IMR-90 (cell line): ENCODE measurements at regions not wholly inside any gene's neighbourhood (a gene's known extent, or its start where the extent isn't known, plus 50 kb on each side); places are given as distances from the start of the nearest gene placed in this dataset.

Experiments
- ATAC-seq: fragments of 200-7000 bp; cut with Tn5 transposase; 2 replicates; pipeline ENCODE4 v1.9.1; 2020; ENCODE audit warnings: low read depth, mild to moderate bottlenecking, moderate library complexity
- BruUV-seq: library from RNA; stranded (reverse); fragments of 400-500 nt; replicated peaks from 2 replicates; lab custom pipeline; 2021; lab: Mats Ljungman, UMichigan
- CTCF ChIA-PET: fragments of 300-600 bp; formaldehyde crosslinking; extraction: SDS; loops from one replicate; lab custom pipeline; 2021; ENCODE audit warnings: antibody characterized with exemption; lab: Yijun Ruan, JAX
- POLR2A ChIA-PET: fragments of 300-600 bp; sonication (Branson Sonifier 250); formaldehyde crosslinking; loops from one replicate; lab custom pipeline; 2022; ENCODE audit warnings: antibody characterized with exemption; ENCODE audit not compliant: unreplicated experiment; lab: Charles Lee
- DNase-seq: peaks from one replicate; pipeline ENCODE4 v3.0.0; 2013
- H2AFZ ChIP-seq: replicated peaks from 2 replicates; pipeline ENCODE3; 2013; ENCODE audit warnings: low read length, mild to moderate bottlenecking; ENCODE audit not compliant: poor library complexity
- H2AK5ac ChIP-seq: 2 replicates; pipeline ENCODE4 v1.6.1; 2013; ENCODE audit warnings: low read depth, low read length, inconsistent platforms
- H2AK9ac ChIP-seq: replicated peaks from 2 replicates; pipeline ENCODE3; 2013; ENCODE audit warnings: mild to moderate bottlenecking, low read depth, low read length, moderate library complexity; ENCODE audit not compliant: poor library complexity
- H2BK120ac ChIP-seq: 2 replicates; pipeline ENCODE4 v1.6.1; 2013; ENCODE audit warnings: low read depth, low read length, inconsistent platforms
- H2BK15ac ChIP-seq: 3 replicates; pipeline ENCODE4 v1.6.1; 2013; ENCODE audit warnings: low read depth, low read length, inconsistent platforms
- H2BK20ac ChIP-seq: 2 replicates; pipeline ENCODE4 v1.6.1; 2013; ENCODE audit warnings: low read depth, mild to moderate bottlenecking, inconsistent platforms, low read length, moderate library complexity
- H2BK5ac ChIP-seq: 2 replicates; pipeline ENCODE4 v1.6.1; 2013; ENCODE audit warnings: mild to moderate bottlenecking, low read depth, low read length, inconsistent platforms; ENCODE audit not compliant: poor library complexity, severe bottlenecking
- H3K14ac ChIP-seq: replicated peaks from 2 replicates; pipeline ENCODE4 v1.6.1; 2013; ENCODE audit warnings: low read depth, low read length, inconsistent platforms
- H3K18ac ChIP-seq: 2 replicates; pipeline ENCODE4 v1.6.1; 2013; ENCODE audit warnings: low read depth, low read length, control low read depth
- H3K23ac ChIP-seq: 2 replicates; pipeline ENCODE4 v1.6.1; 2013; ENCODE audit warnings: low read depth, low read length, inconsistent platforms
- H3K27ac ChIP-seq: 2 replicates; pipeline ENCODE4 v1.5.1; 2013; ENCODE audit warnings: mild to moderate bottlenecking, control low read depth, low read length; ENCODE audit not compliant: insufficient read depth
- H3K27me3 ChIP-seq: 2 replicates; pipeline ENCODE4 v1.6.1; 2013; ENCODE audit warnings: low read length; ENCODE audit not compliant: control insufficient read depth, insufficient read depth
- H3K36me3 ChIP-seq: 2 replicates; pipeline ENCODE4 v1.6.1; 2013; ENCODE audit warnings: low read length, mixed read lengths; ENCODE audit not compliant: control insufficient read depth, insufficient read depth
- H3K4ac ChIP-seq: 2 replicates; pipeline ENCODE4 v1.6.1; 2013; ENCODE audit warnings: low read depth, low read length, inconsistent platforms
- H3K4me1 ChIP-seq: 2 replicates; pipeline ENCODE4 v1.6.1; 2013; ENCODE audit warnings: low read length, mixed read lengths; ENCODE audit not compliant: control insufficient read depth, insufficient read depth
- H3K4me2 ChIP-seq: 2 replicates; pipeline ENCODE4 v1.6.1; 2013; ENCODE audit warnings: low read depth, mild to moderate bottlenecking, control low read depth, low read length, moderate library complexity
- H3K4me3 ChIP-seq: 2 replicates; pipeline ENCODE4 v1.5.1; 2013; ENCODE audit warnings: low read depth, mild to moderate bottlenecking, control low read depth, low read length, moderate library complexity; ENCODE audit not compliant: insufficient read depth
- H3K56ac ChIP-seq: 2 replicates; pipeline ENCODE4 v1.6.1; 2013; ENCODE audit warnings: low read length, inconsistent platforms; ENCODE audit not compliant: insufficient read depth; ENCODE audit errors: extremely low read depth
- H3K79me1 ChIP-seq, 2 experiments: 2 replicates each; pipeline ENCODE4 v1.6.1; 2013; ENCODE audit warnings: low read length in 2 of 2, inconsistent platforms in 1 of 2, low read depth in 1 of 2
- H3K9ac ChIP-seq: 2 replicates; pipeline ENCODE4 v1.6.1; 2013; ENCODE audit warnings: low read depth, low read length, control low read depth
- H3K9me1 ChIP-seq: 2 replicates; pipeline ENCODE4 v1.6.1; 2013; ENCODE audit warnings: low read length, inconsistent platforms; ENCODE audit not compliant: insufficient read depth
- H3K9me3 ChIP-seq: 2 replicates; pipeline ENCODE4 v1.6.1; 2013; ENCODE audit warnings: low read length; ENCODE audit not compliant: control insufficient read depth, insufficient read depth
- H4K20me1 ChIP-seq: 2 replicates; pipeline ENCODE4 v1.6.1; 2013; ENCODE audit warnings: low read length, inconsistent platforms; ENCODE audit not compliant: insufficient read depth
- H4K5ac ChIP-seq: 2 replicates; pipeline ENCODE4 v1.6.1; 2013; ENCODE audit warnings: mild to moderate bottlenecking, low read depth, low read length, control low read depth
- H4K8ac ChIP-seq, 2 experiments: 2 replicates each; pipeline ENCODE4 v1.6.1; 2013; ENCODE audit warnings: low read depth in 2 of 2, low read length in 2 of 2, control low read depth in 1 of 2, inconsistent platforms in 1 of 2
- H4K91ac ChIP-seq: 2 replicates; pipeline ENCODE4 v1.6.1; 2013; ENCODE audit warnings: low read depth, low read length, inconsistent platforms; ENCODE audit not compliant: insufficient read depth
- BHLHE40 ChIP-seq: fragments of 150-350 bp; IDR thresholded peaks from 2 replicates; pipeline ENCODE4 v1.6.1; 2016; ENCODE audit warnings: mild to moderate bottlenecking, low read depth, low read length
- CEBPB ChIP-seq: IDR thresholded peaks from 2 replicates; pipeline ENCODE4 v1.6.1; 2012; ENCODE audit warnings: low read depth, low read length, improper control_type of control experiment
- CHD1 ChIP-seq: IDR thresholded peaks from 2 replicates; pipeline ENCODE4 v1.6.1; 2012; ENCODE audit warnings: low read depth, low read length, improper control_type of control experiment
- CTCF ChIP-seq: conservative IDR thresholded peaks from 2 replicates; pipeline ENCODE4 v1.5.1; 2012; ENCODE audit warnings: mild to moderate bottlenecking, low read depth, low read length, improper control_type of control experiment
- ELK1 ChIP-seq: fragments of 150-350 bp; IDR thresholded peaks from 2 replicates; pipeline ENCODE4 v1.6.1; 2016; ENCODE audit warnings: low read depth, mild to moderate bottlenecking, low read length, moderate library complexity, borderline replicate concordance
- FOS ChIP-seq: fragments of 150-350 bp; IDR thresholded peaks from 2 replicates; pipeline ENCODE4 v1.6.1; 2016; ENCODE audit warnings: low read depth, low read length
- MAFK ChIP-seq: IDR thresholded peaks from 2 replicates; pipeline ENCODE4 v1.6.1; 2012; ENCODE audit warnings: low read depth, low read length, improper control_type of control experiment
- MAZ ChIP-seq: IDR thresholded peaks from 2 replicates; pipeline ENCODE4 v1.6.1; 2012; ENCODE audit warnings: low read depth, mild to moderate bottlenecking, low read length, improper control_type of control experiment, moderate library complexity, borderline replicate concordance
- MXI1 ChIP-seq: IDR thresholded peaks from 2 replicates; pipeline ENCODE4 v1.6.1; 2012; ENCODE audit warnings: low read depth, mild to moderate bottlenecking, low read length, moderate library complexity, borderline replicate concordance
- NFE2L2 ChIP-seq: fragments of 150-350 bp; IDR thresholded peaks from 2 replicates; pipeline ENCODE4 v1.6.1; 2016; ENCODE audit warnings: low read depth, mild to moderate bottlenecking, low read length
- POLR2A ChIP-seq: IDR thresholded peaks from 2 replicates; pipeline ENCODE4 v1.6.1; 2012; ENCODE audit warnings: mild to moderate bottlenecking, low read depth, low read length
- RAD21 ChIP-seq: IDR thresholded peaks from 2 replicates; pipeline ENCODE4 v1.6.1; 2012; ENCODE audit warnings: low read length, improper control_type of control experiment
- RCOR1 ChIP-seq: IDR thresholded peaks from 2 replicates; pipeline ENCODE4 v1.6.1; 2012; ENCODE audit warnings: mild to moderate bottlenecking, low read length, improper control_type of control experiment; ENCODE audit not compliant: insufficient replicate concordance
- RFX5 ChIP-seq: IDR thresholded peaks from 2 replicates; pipeline ENCODE4 v1.8.0; 2012; ENCODE audit warnings: low read depth, mild to moderate bottlenecking, low read length, moderate library complexity
- SMC3 ChIP-seq: fragments of 150-350 bp; IDR thresholded peaks from 2 replicates; pipeline ENCODE4 v1.6.1; 2016; ENCODE audit warnings: low read depth, mild to moderate bottlenecking, antibody characterized with exemption, low read length, moderate library complexity
- USF2 ChIP-seq: fragments of 150-350 bp; IDR thresholded peaks from 2 replicates; pipeline ENCODE4 v1.6.1; 2017; ENCODE audit warnings: mild to moderate bottlenecking, antibody characterized with exemption, low read length, low read depth
- WGBS, 2 experiments: methylation state at CpG; one replicate each; pipeline versions ENCODE4 v1.1.5 to v1.1.7; 2013; ENCODE audit warnings: missing lambda C conversion rate in 2 of 2; ENCODE audit not compliant: insufficient read length in 1 of 2; ENCODE audit errors: extremely low coverage in 2 of 2; 5-methylcytosine and 5-hydroxymethylcytosine counted together
- dilution Hi-C: fragments of 300-500 bp; cut with HindIII; formaldehyde crosslinking; loops from one replicate; pipeline ENCODE4 v1.14.3; 2018; ENCODE audit warnings: low sequenced_read_pairs; ENCODE audit not compliant: unreplicated experiment
- in situ Hi-C: fragments of 300-500 bp; cut with MboI; formaldehyde crosslinking; loops from 3 replicates; pipeline ENCODE4 v1.14.3; 2019; ENCODE audit warnings: low sequenced_read_pairs, inconsistent platforms, mixed read lengths
- intact Hi-C: fragments of 100-400 bp; cut with micrococcal nuclease; formaldehyde crosslinking; loops from 2 replicates; pipeline ENCODE4 v1.10.0; 2022

- Histone ChIP-seq H3K9me3 (no peaks in the 10 kb centered on the region), H4K8ac (no peak overlapping the region), H2BK5ac (no peak overlapping the region), H3K18ac (no peak overlapping the region), H3K56ac (no peak overlapping the region), H3K36me3 (no peaks in the 10 kb centered on the region), H3K27me3 (peaks cover 4% of the 10 kb centered on the region; the same call in 1 of the 2 replicates), H2AFZ (no peak overlapping the region), H3K9ac (no peak overlapping the region), H3K4me3 (no peak overlapping the region), H2BK120ac (no peak overlapping the region), H4K91ac (no peak overlapping the region), H3K27ac (no peak overlapping the region), H3K4me2 (no peak overlapping the region), H2BK15ac (no peak overlapping the region), H3K9me1 (no peaks in the 10 kb centered on the region), H2AK5ac (no peak overlapping the region), H3K14ac (no peak overlapping the region), H4K20me1 (no peaks in the 10 kb centered on the region), H4K5ac (no peak overlapping the region), H2BK20ac (no peak overlapping the region), H2AK9ac (peak overlapping the region; percentile 47), H3K79me1 (no peaks in the 10 kb centered on the region), H3K23ac (no peak overlapping the region), H3K4me1 (no peaks in the 10 kb centered on the region), H3K4ac (no peak overlapping the region)
- in situ Hi-C loops, result no loop called here
- no TSS peak for BruUV-seq
- dilution Hi-C loops, result no loop called here
- TF ChIP-seq RCOR1, result no peak
- TF ChIP-seq SMC3, result no peak
- no peak for TF ChIP-seq MAFK
- TF ChIP-seq CEBPB, result no peak
- TF ChIP-seq CTCF, result no peak
- no peak for TF ChIP-seq ELK1
- no peak for TF ChIP-seq MXI1
- no peak for TF ChIP-seq RAD21
- no peak for TF ChIP-seq CHD1
- TF ChIP-seq RFX5, result no peak
- no peak for TF ChIP-seq USF2
- no peak for TF ChIP-seq FOS
- no peak for TF ChIP-seq NFE2L2
- TF ChIP-seq MAZ, result no peak
- no peak for TF ChIP-seq POLR2A
- TF ChIP-seq BHLHE40, result no peak
- DNase-seq, result no peak
- ChIA-PET CTCF (no interaction called here), POLR2A (no interaction called here)
- ATAC-seq, result no peak
- intact Hi-C loops, result no loop called here
- WGBS, 2 experiments, result no CpG with 5 or more reads among the region's 6 CpGs
Observed at GRCh38 chr5:133713751-133714150, 101.4 kb upstream of the FSTL4 start.
